WI38 (cell line): ENCODE measurements at regions not wholly inside any gene's neighbourhood (a gene's known extent, or its start where the extent isn't known, plus 50 kb on each side); places are given as distances from the start of the nearest gene placed in this dataset.

ENCODE experiments used
- H3K4me3 ChIP-seq: 2 replicates; pipeline ENCODE4 v1.5.1; 2011; ENCODE audit warnings: low read depth, mild to moderate bottlenecking, control low read depth, low read length
- CTCF ChIP-seq: IDR thresholded peaks from 2 replicates; pipeline ENCODE4 v1.5.1; 2012; ENCODE audit warnings: low read depth, mild to moderate bottlenecking, control low read depth, low read length

- no peak for TF ChIP-seq CTCF
- no peak overlapping the region for H3K4me3 ChIP-seq
These were observed 1063.2 kb downstream of the CDH11 start for GRCh38 chr16:64058685-64059084.

- no peak for TF ChIP-seq CTCF
- H3K4me3 ChIP-seq: no peak overlapping the region
These were observed 1070.0 kb downstream of the CDH11 start for GRCh38 chr16:64051824-64052223.

- no peak for TF ChIP-seq CTCF
- H3K4me3 ChIP-seq: no peak overlapping the region
These were observed 1074.0 kb downstream of the CDH11 start for GRCh38 chr16:64047878-64048277.

GRCh38 chr16:64047207-64047606, 1074.7 kb downstream of the CDH11 start:
- H3K4me3 ChIP-seq: no peak overlapping the region
- no peak for TF ChIP-seq CTCF

- TF ChIP-seq CTCF: no peak
- H3K4me3 ChIP-seq: no peak overlapping the region
These were observed 1086.5 kb downstream of the CDH11 start for GRCh38 chr16:64035337-64035736.

- no peak for TF ChIP-seq CTCF
- no peak overlapping the region for H3K4me3 ChIP-seq
These were observed 1102.5 kb downstream of the CDH11 start for GRCh38 chr16:64019339-64019738.

- no peak overlapping the region for H3K4me3 ChIP-seq
- no peak for TF ChIP-seq CTCF
These were observed 1104.1 kb downstream of the CDH11 start for GRCh38 chr16:64017796-64018195.

- no peak for TF ChIP-seq CTCF
These were observed 1108.0 kb downstream of the CDH11 start for GRCh38 chr16:64013856-64014255.

More at GRCh38 chr16:64013856-64014255, 1108.0 kb downstream of the CDH11 start:
- no peak overlapping the region for H3K4me3 ChIP-seq
